Stimulated activated naive B cell treated with anti-CD40 and anti-IgM and Interleukin-4, amounts not matched to agents 10 μg/mL and 1 μg/mL and 100 μg/mL, for 72 hours (primary cell): ENCODE measurements at regions not wholly inside any gene's neighbourhood (a gene's known extent, or its start where the extent isn't known, plus 50 kb on each side); places are given as distances from the start of the nearest gene placed in this dataset.

Source experiments
- ATAC-seq, 2 donors: fragments of 150-1000 bp; cut with Tn5 transposase; replicated peaks; 2 replicates each; pipeline ENCODE4 v1.10.0; 2021; ENCODE audit warnings: moderate library complexity in 1 of 2
- DNase-seq: peaks from one replicate; pipeline ENCODE4 v3.0.0; 2021
- H3K27ac Mint-ChIP-seq: one replicate; pipeline ENCODE4 v1.8.0; 2022; ENCODE audit warnings: mild to moderate bottlenecking, mixed read lengths
- H3K27me3 Mint-ChIP-seq, 2 donors: one replicate each; pipeline ENCODE4 v1.8.0; 2022; ENCODE audit warnings: mixed read lengths in 2 of 2
- H3K36me3 Mint-ChIP-seq, 2 donors: one replicate each; pipeline ENCODE4 v1.8.0; 2022; ENCODE audit warnings: mixed read lengths in 2 of 2, mild to moderate bottlenecking in 1 of 2
- H3K4me1 Mint-ChIP-seq, 2 donors: one replicate each; pipeline ENCODE4 v1.8.0; 2022; ENCODE audit warnings: mixed read lengths in 2 of 2, mild to moderate bottlenecking in 1 of 2
- H3K4me3 Mint-ChIP-seq, 2 donors: one replicate each; pipeline ENCODE4 v1.8.0; 2022; ENCODE audit warnings: mild to moderate bottlenecking in 2 of 2, mixed read lengths in 2 of 2, moderate library complexity in 1 of 2
- H3K9me3 Mint-ChIP-seq, 2 donors: one replicate each; pipeline ENCODE4 v1.8.0; 2022; ENCODE audit warnings: mixed read lengths in 2 of 2, mild to moderate bottlenecking in 1 of 2

DNA sequence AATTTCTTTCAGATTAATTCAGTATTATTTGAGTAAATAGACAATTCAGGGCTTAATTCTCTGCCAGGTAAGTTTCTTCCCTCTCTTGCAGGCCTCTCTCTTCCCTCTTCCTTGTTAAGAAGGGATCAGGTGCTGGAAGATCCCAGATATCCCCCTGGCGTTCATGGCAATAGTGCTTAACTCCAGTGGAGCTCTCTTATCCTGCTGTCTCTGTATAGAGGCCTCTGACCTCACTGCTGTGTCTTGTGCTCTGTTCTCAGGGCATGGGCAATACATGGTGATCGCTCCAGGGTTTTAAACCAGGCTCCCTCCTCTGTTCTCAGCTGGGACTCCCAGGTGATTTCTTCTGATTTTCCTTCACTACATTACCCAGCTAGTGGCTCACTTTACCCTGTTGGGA, 226.8 kb downstream of the MC4R start:
- no peaks in the 10 kb centered on the region for H3K36me3 Mint-ChIP-seq
- DNase-seq = no peak
- ATAC-seq = peak; percentile 22 to 29
- H3K4me3 Mint-ChIP-seq = peak overlapping the region; percentile 23 to 26
- peaks cover 4 to 15% of the 10 kb centered on the region in 2 donors for H3K27me3 Mint-ChIP-seq
- H3K27ac Mint-ChIP-seq = no peak overlapping the region
- H3K4me1 Mint-ChIP-seq = peaks cover 10 to 13% of the 10 kb centered on the region in 2 donors
- H3K9me3 Mint-ChIP-seq = no peaks in the 10 kb centered on the region

GRCh38 chr18:60134806-60135205, 235.0 kb downstream of the PMAIP1 start:
- Mint-ChIP-seq H3K4me3 (no peak overlapping the region), H3K36me3 (no peaks in the 10 kb centered on the region), H3K27ac (no peak overlapping the region), H3K9me3 (peaks cover 0 to 3% of the 10 kb centered on the region in 2 donors), H3K27me3 (peaks cover 5 to 7% of the 10 kb centered on the region in 2 donors), H3K4me1 (no peaks in the 10 kb centered on the region)
- no peak for ATAC-seq
- DNase-seq = no peak

- H3K4me1 Mint-ChIP-seq = no peaks in the 10 kb centered on the region
- no peak for ATAC-seq
- peaks cover 0 to 4% of the 10 kb centered on the region in 2 donors for H3K27me3 Mint-ChIP-seq
- no peak overlapping the region for H3K27ac Mint-ChIP-seq
- H3K4me3 Mint-ChIP-seq = no peak overlapping the region
- H3K9me3 Mint-ChIP-seq = peaks cover 2 to 3% of the 10 kb centered on the region in 2 donors
- H3K36me3 Mint-ChIP-seq = no peaks in the 10 kb centered on the region
- DNase-seq = no peak
These were observed 230.5 kb downstream of the PMAIP1 start for GRCh38 chr18:60130284-60130683.

- Mint-ChIP-seq H3K27ac (no peak overlapping the region), H3K9me3 (peaks cover 0 to 3% of the 10 kb centered on the region in 2 donors), H3K4me3 (no peak overlapping the region), H3K27me3 (no peaks in the 10 kb centered on the region), H3K36me3 (no peaks in the 10 kb centered on the region), H3K4me1 (peaks cover 4 to 12% of the 10 kb centered on the region in 2 donors)
- ATAC-seq (no peak), DNase-seq (no peak)
These were observed 223.2 kb downstream of the PMAIP1 start for GRCh38 chr18:60123031-60123430.

DNA sequence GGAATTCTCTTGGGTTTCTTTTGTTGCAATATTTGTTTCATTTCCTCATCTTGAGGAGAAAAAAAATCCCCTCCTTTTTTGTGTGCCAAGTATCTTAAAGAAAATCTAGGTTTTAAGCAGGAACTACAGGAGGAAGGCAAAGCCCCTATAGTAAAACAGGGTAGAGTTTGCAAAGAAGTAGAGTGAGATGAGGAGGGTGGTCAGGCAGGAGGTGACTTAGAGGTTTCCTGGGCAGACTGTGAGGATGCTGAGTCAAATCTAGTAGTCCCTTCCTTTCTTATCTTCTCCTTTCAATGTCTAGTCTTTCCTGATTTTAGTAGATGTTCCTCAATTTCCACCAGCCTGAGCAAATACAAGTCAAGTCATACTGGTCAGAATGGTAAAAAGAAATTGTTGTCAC, 222.5 kb downstream of the PMAIP1 start:
- Mint-ChIP-seq H3K27ac (no peak overlapping the region), H3K4me3 (no peak overlapping the region), H3K36me3 (no peaks in the 10 kb centered on the region), H3K4me1 (peaks cover 4 to 12% of the 10 kb centered on the region in 2 donors), H3K27me3 (no peaks in the 10 kb centered on the region), H3K9me3 (peaks cover 0 to 3% of the 10 kb centered on the region in 2 donors)
- no peak for DNase-seq
- peak; percentile 52 for ATAC-seq

DNA sequence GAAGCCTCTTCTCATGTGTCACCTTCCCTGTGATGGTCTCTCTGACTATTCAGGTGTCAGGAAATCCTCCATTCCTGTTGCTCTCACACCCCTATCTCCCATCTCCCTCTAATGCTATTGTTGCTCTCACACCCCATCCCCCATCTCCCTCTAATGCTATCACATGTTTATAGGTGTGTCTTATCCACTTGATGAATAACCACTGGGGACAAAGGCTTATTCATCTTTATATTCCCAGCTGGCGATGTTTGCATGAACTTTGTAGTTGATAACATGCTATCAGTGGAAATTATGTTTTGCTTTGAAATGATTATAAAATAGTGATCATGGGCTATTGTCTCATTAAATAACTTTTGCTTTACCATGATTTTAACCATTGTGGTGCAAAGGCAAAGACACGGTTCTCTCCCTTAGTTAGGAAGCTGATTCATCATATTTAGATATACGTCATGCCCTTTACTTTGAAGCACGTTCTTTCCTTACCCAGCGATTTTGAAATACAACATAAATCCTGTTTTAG, 220.5 kb downstream of the PMAIP1 start:
- H3K4me3 Mint-ChIP-seq = no peak overlapping the region
- no peak overlapping the region for H3K27ac Mint-ChIP-seq
- DNase-seq = no peak
- no peaks in the 10 kb centered on the region for H3K36me3 Mint-ChIP-seq
- H3K27me3 Mint-ChIP-seq = peaks cover 0 to 6% of the 10 kb centered on the region in 2 donors
- H3K4me1 Mint-ChIP-seq = peaks cover 4 to 12% of the 10 kb centered on the region in 2 donors
- peaks cover 2 to 6% of the 10 kb centered on the region in 2 donors for H3K9me3 Mint-ChIP-seq
- ATAC-seq = no peak

- peaks cover 0 to 6% of the 10 kb centered on the region in 2 donors for H3K27me3 Mint-ChIP-seq
- H3K9me3 Mint-ChIP-seq = peaks cover 2 to 6% of the 10 kb centered on the region in 2 donors
- DNase-seq = no peak
- H3K4me1 Mint-ChIP-seq = peaks cover 1 to 3% of the 10 kb centered on the region in 2 donors
- no peak overlapping the region for H3K4me3 Mint-ChIP-seq
- ATAC-seq = no peak
- H3K36me3 Mint-ChIP-seq = no peaks in the 10 kb centered on the region
- no peak overlapping the region for H3K27ac Mint-ChIP-seq
These were observed 217.5 kb downstream of the PMAIP1 start for GRCh38 chr18:60117321-60117720.

DNA sequence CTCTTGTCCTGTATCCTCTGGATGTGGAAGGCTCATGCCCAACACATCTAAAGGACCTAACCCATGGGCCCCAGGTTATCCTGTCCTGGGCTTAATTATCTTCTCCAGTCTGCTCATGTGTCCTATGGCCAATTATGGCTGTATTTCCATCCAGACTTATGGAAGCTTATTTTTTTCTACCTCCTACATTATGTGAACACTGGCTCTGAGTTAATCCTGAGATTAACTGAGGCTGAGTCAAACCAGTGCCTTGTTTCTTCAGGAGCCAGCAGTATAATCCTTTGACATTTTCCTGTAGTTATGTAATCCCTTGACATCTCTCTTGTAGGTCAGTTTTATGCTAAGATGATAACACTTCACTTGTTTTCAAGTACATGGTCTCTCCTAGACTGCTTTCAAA, 213.6 kb downstream of the PMAIP1 start:
- no peaks in the 10 kb centered on the region for H3K4me1 Mint-ChIP-seq

DNA sequence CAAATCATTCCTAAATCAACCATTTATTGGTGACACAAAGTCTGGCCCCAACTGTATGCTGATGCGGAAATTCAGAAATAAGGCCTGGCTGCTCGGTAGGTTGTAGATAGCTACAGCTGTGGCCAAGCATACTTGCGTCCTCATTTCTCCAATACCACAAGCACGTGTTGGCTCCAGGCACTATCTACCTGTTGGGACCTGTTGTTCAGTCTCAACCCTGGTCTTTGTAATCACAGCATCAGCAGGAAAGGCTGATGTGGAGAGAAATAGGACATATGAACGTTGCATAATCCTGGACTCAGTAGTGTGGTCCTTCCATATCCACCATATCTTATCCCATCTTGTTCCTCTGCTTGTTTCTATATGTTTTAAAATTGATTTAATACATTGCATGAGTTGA, 212.6 kb downstream of the PMAIP1 start:
- H3K36me3 Mint-ChIP-seq = no peaks in the 10 kb centered on the region
- ATAC-seq = no peak
- no peak overlapping the region for H3K27ac Mint-ChIP-seq

More for the DNA sequence above, 213.6 kb downstream of the PMAIP1 start:
- H3K9me3 Mint-ChIP-seq = peaks cover 0 to 6% of the 10 kb centered on the region in 2 donors
- ATAC-seq (no peak), DNase-seq (no peak)
- H3K27ac Mint-ChIP-seq = no peak overlapping the region
- H3K36me3 Mint-ChIP-seq = no peaks in the 10 kb centered on the region
- H3K27me3 Mint-ChIP-seq = peaks cover 0 to 6% of the 10 kb centered on the region in 2 donors
- no peak overlapping the region for H3K4me3 Mint-ChIP-seq

GRCh38 chr18:60111525-60111924, 211.7 kb downstream of the PMAIP1 start:
- Mint-ChIP-seq H3K4me3 (no peak overlapping the region), H3K9me3 (peaks cover 0 to 5% of the 10 kb centered on the region in 2 donors), H3K36me3 (no peaks in the 10 kb centered on the region), H3K4me1 (no peaks in the 10 kb centered on the region), H3K27ac (no peak overlapping the region), H3K27me3 (peaks cover 0 to 6% of the 10 kb centered on the region in 2 donors)
- ATAC-seq (no peak), DNase-seq (no peak)

More for the DNA sequence above, 212.6 kb downstream of the PMAIP1 start:
- peaks cover 0 to 6% of the 10 kb centered on the region in 2 donors for H3K27me3 Mint-ChIP-seq
- no peak overlapping the region for H3K4me3 Mint-ChIP-seq
- peaks cover 0 to 6% of the 10 kb centered on the region in 2 donors for H3K9me3 Mint-ChIP-seq
- no peak for DNase-seq
- H3K4me1 Mint-ChIP-seq = no peaks in the 10 kb centered on the region

GRCh38 chr18:60110836-60111235, 211.0 kb downstream of the PMAIP1 start:
- no peak for DNase-seq
- no peaks in the 10 kb centered on the region for H3K9me3 Mint-ChIP-seq

DNA sequence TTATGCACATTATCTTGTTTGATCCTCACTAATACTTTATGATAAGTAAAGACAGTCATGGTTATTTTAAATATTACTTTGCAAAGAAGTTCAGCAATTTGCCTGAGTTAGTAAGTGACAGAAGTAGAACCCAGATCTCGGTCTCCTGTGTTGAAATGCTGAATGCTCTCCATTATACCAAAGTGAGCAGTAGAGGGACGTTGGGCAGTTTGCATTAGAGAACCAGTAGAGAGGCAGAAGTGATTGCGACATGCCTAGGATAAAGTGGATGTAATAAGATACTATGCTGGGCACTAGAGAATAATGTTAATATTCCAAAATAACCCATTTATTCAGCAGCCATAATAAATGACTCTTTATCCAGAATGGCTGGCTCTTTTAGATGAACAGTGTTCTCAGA, 201.0 kb downstream of the PMAIP1 start:
- no peak for ATAC-seq
- Mint-ChIP-seq H3K27me3 (peaks cover 4 to 6% of the 10 kb centered on the region in 2 donors), H3K27ac (no peak overlapping the region), H3K4me1 (peaks cover 0 to 4% of the 10 kb centered on the region in 2 donors), H3K4me3 (no peak overlapping the region), H3K36me3 (no peaks in the 10 kb centered on the region), H3K9me3 (no peaks in the 10 kb centered on the region)
- no peak for DNase-seq

More at GRCh38 chr18:60110836-60111235, 211.0 kb downstream of the PMAIP1 start:
- Mint-ChIP-seq H3K27ac (no peak overlapping the region), H3K4me3 (no peak overlapping the region), H3K27me3 (no peaks in the 10 kb centered on the region), H3K36me3 (no peaks in the 10 kb centered on the region), H3K4me1 (no peaks in the 10 kb centered on the region)
- no peak for ATAC-seq

GRCh38 chr18:60099709-60100108, 199.9 kb downstream of the PMAIP1 start:
- no peaks in the 10 kb centered on the region for H3K9me3 Mint-ChIP-seq
- peaks cover 0 to 4% of the 10 kb centered on the region in 2 donors for H3K4me1 Mint-ChIP-seq
- H3K36me3 Mint-ChIP-seq = no peaks in the 10 kb centered on the region
- no peak for DNase-seq
- peaks cover 4 to 6% of the 10 kb centered on the region in 2 donors for H3K27me3 Mint-ChIP-seq
- no peak overlapping the region for H3K27ac Mint-ChIP-seq
- no peak for ATAC-seq
- no peak overlapping the region for H3K4me3 Mint-ChIP-seq

DNA sequence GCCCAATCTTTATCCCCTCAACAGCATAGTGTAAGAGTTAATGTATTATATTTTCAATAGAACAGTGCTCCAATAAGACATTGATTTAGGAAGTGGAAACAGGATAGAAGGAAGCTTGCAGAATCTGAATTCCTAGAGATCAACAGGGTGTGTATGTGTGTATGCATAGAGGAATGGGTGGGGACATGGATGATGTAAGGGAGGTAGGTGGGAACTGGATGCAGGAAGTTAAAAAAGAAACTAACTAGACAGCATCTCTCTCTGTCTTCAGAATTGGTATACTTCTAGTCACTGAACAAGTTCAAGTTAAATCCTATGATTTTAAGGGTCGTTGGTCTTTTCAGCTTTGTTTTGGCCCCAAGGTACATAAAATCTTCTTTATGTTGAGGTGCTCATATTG, 196.6 kb downstream of the PMAIP1 start:
- Mint-ChIP-seq H3K27me3 (peaks cover 4 to 6% of the 10 kb centered on the region in 2 donors), H3K4me3 (no peak overlapping the region), H3K9me3 (peaks cover 4 to 5% of the 10 kb centered on the region in 2 donors), H3K27ac (no peak overlapping the region), H3K36me3 (no peaks in the 10 kb centered on the region), H3K4me1 (peaks cover 0 to 4% of the 10 kb centered on the region in 2 donors)
- DNase-seq (no peak), ATAC-seq (no peak)

DNA sequence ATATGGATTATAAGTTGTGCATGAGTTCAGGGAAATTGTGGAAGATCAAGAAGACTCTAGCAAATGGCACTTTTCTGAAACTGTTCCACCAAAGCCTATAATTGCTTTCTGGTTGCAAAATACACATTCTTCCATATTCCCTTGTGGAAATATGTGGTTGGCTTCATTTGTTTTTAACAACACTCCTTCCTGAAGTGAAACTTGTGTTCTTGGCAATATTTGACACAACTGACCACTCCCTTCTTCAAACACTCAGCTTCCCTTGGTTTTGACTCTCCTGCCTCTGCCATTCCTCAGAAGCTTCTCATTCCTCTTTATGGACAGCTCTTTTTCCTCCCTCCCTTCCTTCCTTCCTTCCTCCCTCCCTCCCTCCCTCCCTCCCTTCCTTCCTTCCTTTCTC, 192.3 kb downstream of the PMAIP1 start:
- H3K27me3 Mint-ChIP-seq = no peaks in the 10 kb centered on the region
- H3K4me1 Mint-ChIP-seq = peaks cover 0 to 4% of the 10 kb centered on the region in 2 donors
- DNase-seq (no peak), ATAC-seq (no peak)
- peaks cover 4 to 5% of the 10 kb centered on the region in 2 donors for H3K9me3 Mint-ChIP-seq
- H3K27ac Mint-ChIP-seq = no peak overlapping the region
- H3K36me3 Mint-ChIP-seq = no peaks in the 10 kb centered on the region
- no peak overlapping the region for H3K4me3 Mint-ChIP-seq
